ENCODE measurements at regions not wholly inside any gene's neighbourhood (a gene's known extent, or its start where the extent isn't known, plus 50 kb on each side); places are given as distances from the start of the nearest gene placed in this dataset.
"Not testable (repeated sequence)": the region's sequence is repeated elsewhere in the genome, so short reads cannot be mapped to it uniquely, and the experiment has no call there.

DNA sequence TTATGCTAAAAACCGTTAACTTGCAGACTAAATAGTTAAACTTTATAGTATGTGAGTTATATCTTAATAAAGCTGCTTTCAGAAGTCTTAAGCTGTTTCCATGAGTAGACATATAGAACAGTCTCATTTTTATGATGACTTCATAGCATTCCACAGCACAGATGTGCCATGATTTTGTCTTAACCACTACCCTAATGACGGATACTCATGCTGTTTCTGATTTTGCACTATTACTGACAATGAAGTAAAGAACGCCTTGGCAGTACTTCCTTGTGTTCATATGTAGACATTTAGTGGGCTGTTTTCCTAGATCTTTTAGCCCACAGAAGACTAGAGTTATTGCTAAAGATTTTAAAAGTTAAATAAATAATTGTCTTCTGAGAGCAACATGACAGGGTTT lies 175.6 kb upstream of the RAB6C start:
- no peak for DNase-seq (ENCODE audit: low read depth in 2 of 2)

- DNase-seq (ENCODE audit: low read depth in 2 of 2), result no peak
Observed at GRCh38 chr2:129805899-129806298, 173.6 kb upstream of the RAB6C start.

DNA sequence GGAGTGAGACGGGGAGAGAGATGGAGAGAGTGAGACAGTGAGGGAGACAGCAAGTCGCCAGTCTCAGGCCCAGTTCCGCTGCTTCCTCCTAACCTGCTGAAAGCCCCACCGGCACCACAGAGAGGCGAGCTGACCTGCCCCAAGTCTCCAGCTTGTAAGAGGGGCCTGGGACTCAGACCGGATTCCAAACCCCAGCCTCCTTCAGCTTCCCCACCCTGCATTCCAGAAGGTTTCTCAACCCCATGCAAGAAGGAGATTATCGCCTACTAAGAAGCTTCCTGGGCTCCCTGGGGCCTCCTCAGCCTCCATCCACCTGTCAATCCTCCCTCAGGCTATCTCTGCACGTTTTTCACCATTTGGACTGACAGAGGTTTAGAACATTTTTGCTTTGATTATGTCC lies 173.1 kb upstream of the RAB6C start:
- DNase-seq (ENCODE audit: low read depth in 2 of 2), result no peak

GRCh38 chr2:129806990-129807389 lies 172.5 kb upstream of the RAB6C start:
- DNase-seq (ENCODE audit: low read depth in 2 of 2), result no peak

- not testable (repeated sequence) for DNase-seq (ENCODE audit: low read depth in 2 of 2)
Observed at GRCh38 chr2:129807642-129808338, 171.7 kb upstream of the RAB6C start.

DNA sequence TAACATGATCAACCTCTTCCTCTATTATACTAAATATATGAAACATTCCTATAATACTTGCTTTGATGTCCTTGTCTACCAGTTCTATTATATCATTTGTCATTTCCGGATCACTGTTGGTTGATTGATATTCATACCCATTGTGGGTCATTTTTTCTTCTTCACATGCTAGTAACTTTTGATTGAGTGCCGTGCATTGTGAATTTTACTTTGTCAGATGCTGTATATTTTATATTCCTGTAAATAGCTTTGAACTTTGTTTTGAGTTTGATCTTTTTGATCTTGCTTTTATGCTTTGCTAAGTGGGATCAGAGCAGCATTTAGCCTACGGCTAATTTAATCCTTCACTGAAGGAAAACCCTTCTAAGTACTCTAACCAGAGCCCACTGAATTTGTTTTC lies 168.9 kb upstream of the RAB6C start:
- DNase-seq (ENCODE audit: low read depth in 2 of 2), result no peak

GRCh38 chr2:129812071-129812470 lies 167.4 kb upstream of the RAB6C start:
- DNase-seq (ENCODE audit: low read depth in 2 of 2), result no peak

DNA sequence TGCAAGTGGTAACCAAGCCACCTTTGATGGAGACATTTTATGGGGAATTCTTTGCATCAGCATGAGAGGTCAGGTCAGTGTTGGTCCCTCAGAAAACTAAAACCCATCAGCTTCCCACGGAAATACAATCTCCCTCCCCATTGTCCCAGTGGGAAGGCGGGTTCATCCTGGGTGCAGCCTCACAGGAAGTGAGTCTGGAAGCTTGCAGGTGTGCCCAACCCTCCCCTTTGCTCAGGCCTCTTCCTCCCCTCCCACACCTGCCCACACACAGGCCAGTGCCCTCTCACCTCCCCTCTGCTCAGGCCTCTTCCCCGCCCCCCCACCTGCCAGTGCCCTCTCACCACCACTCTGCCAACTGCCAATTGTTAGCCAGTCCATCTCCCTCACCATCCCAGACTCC lies 166.8 kb upstream of the RAB6C start:
- DNase-seq (ENCODE audit: low read depth in 2 of 2), result no peak

GRCh38 chr2:129813404-129813803 lies 166.1 kb upstream of the RAB6C start:
- DNase-seq (ENCODE audit: low read depth in 2 of 2), result no peak

GRCh38 chr2:129816813-129817574 lies 162.5 kb upstream of the RAB6C start:
- DNase-seq (ENCODE audit: low read depth in 2 of 2), result no peak

GRCh38 chr2:129819855-129820254 lies 159.6 kb upstream of the RAB6C start:
- no peak for DNase-seq (ENCODE audit: low read depth in 2 of 2)

GRCh38 chr2:129820908-129821307 lies 158.6 kb upstream of the RAB6C start:
- no peak for DNase-seq (ENCODE audit: low read depth in 2 of 2)

- DNase-seq (ENCODE audit: low read depth in 2 of 2), result no peak
Observed at GRCh38 chr2:129821445-129821844, 158.0 kb upstream of the RAB6C start.

- DNase-seq (ENCODE audit: low read depth in 2 of 2), result no peak
Observed at GRCh38 chr2:129823044-129823443, 156.4 kb upstream of the RAB6C start.

GRCh38 chr2:129827311-129828090 lies 152.0 kb upstream of the RAB6C start:
- no peak for DNase-seq (ENCODE audit: low read depth in 2 of 2)

DNA sequence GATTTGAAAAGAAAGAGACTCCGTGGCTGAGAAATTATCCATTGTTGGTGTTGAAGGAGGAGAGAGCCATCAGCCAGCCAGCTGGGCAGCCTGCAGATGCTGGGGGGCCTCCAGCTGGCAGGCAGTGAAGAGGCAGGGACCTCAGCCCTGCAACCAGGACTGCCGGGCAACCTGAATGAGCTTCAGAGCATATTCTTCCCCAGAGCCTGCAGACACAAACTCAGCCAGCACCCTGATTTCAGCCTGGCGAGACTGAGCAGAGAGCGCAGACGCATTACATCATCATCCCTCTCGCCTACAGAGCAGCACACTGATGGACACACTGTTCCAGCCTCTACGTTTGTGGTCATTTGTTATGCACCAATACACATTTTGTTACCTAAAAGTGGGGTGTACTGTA lies 150.7 kb upstream of the RAB6C start:
- DNase-seq (ENCODE audit: low read depth in 2 of 2), result no peak

DNA sequence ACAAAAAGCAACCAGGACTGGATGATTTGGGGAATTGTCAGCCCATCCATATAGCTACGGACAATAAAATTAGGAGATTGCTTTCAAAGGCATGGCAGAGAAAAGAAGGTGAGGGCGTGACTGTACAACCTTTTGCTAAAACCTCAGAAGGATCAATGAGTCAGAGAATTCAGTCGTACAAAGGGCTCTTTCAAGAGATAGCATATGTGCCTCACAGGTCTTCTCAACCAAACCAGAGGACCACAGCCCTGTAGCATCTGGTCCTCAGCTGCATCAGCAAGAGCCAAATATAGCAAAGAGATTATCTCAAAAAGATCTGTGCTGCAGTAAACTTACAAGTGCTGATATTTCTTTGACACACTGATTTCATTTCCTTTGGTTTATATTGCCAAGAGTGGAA lies 149.9 kb upstream of the RAB6C start:
- no peak for DNase-seq (ENCODE audit: low read depth in 2 of 2)

DNA sequence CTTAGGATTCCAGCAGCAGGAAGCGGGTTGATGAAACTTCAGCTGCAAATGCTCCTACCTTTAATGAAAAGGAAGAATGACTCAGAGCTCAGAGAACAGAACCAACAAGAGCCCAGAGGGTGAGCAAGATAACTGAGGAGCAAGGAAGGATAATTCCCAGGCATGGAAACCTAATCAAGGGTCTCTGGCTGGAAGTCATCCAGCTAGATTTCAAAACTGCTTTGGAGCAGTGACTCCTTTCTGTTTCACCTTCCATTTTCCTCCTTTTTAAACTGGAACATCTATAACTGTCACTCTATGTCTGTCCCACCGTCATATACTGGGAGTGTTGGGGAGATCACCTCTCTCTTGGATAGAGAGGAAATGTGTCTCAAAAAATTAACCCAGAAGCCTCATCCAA lies 148.4 kb upstream of the RAB6C start:
- DNase-seq (ENCODE audit: low read depth in 2 of 2), result no peak

DNA sequence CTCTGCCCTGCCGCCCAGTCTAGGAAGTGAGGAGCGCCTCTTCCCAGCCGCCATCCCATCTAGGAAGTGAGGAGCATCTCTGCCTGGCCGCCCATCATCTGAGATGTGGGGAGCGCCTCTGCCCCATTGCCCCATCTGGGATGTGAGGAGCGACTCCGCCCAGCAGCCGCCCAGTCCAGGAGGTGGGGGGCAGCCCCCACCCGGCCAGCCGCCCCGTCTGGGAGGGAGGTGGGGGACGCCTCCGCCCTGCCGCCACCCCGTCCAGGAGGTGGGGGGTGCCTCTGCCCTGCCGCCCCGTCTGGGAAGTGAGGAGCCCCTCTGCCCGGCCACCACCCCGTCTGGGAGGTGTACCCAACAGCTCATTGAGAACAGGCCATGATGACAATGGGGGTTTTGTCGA lies 146.0 kb upstream of the RAB6C start:
- DNase-seq (ENCODE audit: low read depth in 2 of 2), result not testable (repeated sequence)

DNA sequence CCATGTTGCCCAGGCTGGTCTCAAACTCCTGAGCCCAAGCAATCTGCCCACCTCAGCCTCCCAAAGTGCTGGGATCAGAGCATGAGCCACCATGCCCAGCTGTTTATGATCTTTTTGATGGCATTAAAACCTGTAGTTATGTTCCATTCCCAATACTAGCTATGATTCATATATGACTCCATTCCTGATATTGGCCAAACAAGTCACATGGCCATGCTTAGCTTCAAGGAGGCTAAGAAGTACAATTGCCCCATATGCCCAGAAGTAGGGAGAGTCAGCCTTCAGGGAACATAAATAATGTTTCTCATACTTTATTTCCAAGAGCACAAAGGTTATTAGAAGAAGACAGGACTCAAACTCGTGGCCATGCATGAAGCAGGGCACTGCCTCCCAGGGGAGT lies 132.4 kb upstream of the RAB6C start:
- DNase-seq (ENCODE audit: low read depth in 2 of 2), result no peak

GRCh38 chr2:129849559-129850160 lies 129.8 kb upstream of the RAB6C start:
- DNase-seq (ENCODE audit: low read depth in 2 of 2), result no peak

- no peak for DNase-seq (ENCODE audit: low read depth in 2 of 2)
Observed at GRCh38 chr2:129857200-129857599, 122.3 kb upstream of the RAB6C start.
